ENCODE measurements at regions not wholly inside any gene's neighbourhood (a gene's known extent, or its start where the extent isn't known, plus 50 kb on each side); places are given as distances from the start of the nearest gene placed in this dataset.
A peak's percentile ranks its signal among the peaks of the same experiment; 100 is the strongest.

DNA sequence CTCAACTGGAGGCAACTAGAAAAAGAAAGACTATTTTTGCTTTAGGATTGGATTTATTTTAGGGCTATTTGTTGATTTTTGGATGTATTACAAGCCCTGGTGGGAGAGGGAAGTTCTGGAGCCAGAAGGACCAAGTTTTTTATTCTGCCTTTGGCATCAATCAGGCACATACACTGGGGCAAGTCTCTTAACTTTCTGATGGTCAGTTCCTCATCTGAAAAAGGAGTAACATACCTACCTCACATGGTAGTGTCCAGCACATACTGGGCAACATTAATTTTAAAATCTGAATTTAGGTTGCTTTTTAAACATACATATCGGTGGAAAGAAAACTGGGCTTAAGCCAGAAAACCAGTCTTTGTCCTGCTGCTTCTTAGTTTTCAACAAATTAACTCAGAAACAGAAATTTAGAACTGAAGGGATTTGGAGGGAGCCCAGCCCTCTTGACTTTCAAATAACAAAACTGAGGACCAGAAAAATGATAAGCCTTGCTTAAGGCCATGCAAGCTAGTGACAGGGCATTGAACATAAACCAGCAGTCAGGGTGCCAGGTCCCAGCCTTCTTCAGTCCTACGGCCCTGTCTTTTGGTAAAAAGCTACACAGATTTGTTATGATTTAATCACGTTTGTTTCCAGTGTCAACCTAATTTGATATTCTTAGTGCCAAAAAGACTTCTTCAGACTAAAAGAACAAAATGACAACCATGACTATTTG is 90.2 kb upstream of the SLC38A2 start:
- no peak for DNase-seq

DNA sequence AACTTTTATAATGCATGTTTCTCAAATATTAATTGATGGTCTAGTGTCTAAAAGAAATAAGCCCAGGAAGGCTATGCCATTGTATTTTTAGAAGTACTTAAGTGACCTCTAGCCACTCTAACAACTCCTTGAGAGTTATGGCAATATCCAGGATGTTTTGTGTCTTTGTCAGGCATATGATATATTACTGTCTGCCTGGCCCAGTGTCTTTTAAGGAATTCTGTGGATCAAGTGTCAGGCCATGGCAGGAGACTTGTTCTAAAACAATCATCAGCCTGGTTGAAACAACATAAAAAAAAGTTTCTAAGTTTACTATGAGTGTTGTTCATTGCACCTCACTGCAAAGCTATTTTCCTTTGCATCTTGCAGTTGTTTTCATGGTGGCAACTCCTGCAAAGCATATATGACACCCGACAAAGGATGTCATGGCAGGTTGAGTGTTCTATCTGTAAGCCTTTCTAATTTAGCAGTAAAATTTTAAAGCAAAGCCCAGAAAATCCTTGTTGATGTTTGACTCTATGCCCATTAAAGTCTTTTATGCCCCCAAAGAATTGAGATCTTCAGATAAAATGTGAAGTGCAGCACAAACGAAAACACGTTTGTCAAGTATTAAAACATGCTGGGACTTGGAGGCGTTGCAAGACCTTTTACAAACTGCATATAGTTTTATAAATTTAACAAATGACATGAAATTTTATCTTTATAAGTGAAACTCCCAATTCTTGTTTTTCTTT is 89.5 kb upstream of the SLC38A2 start:
- peak; percentile 20 for DNase-seq

- DNase-seq, result no peak
These were observed 88.9 kb upstream of the SLC38A2 start for GRCh38 chr12:46461459-46461858.

GRCh38 chr12:46460682-46461210 is 88.2 kb upstream of the SLC38A2 start:
- no peak for DNase-seq

DNA sequence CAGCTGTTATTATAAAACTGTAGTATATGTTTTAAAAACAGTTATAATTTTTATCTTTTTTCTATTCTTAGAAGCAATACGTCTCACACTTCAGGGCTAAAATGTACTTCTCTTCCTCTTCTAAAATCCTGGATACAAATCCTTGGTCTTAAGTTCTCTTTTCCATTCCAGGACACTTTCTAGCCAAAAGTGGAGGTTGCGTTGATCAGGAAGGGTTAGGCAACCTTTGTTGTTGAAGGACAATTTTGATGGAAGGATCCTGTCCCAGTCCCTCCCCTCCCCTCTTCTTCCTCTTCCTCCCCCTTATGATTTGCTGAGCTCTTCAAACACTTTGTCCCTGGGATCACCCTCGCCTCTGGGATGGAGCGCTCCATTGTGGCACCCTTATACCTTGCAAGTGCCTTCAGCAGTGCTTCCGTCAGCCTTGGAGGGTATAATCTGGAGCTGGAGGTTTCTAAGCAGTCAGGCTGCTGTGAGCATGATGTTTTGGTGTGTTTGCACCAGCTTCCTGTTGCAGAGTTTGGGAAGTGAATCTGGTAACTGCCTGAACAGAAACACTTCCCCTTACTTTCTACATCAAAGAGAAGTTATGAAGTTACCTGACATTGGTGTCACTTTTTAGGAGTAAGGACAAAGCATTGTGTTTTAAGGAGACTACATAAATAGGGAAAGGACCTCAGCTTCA is 87.4 kb upstream of the SLC38A2 start:
- no peak for DNase-seq

GRCh38 chr12:46459111-46459510 is 86.5 kb upstream of the SLC38A2 start:
- no peak for DNase-seq

DNA sequence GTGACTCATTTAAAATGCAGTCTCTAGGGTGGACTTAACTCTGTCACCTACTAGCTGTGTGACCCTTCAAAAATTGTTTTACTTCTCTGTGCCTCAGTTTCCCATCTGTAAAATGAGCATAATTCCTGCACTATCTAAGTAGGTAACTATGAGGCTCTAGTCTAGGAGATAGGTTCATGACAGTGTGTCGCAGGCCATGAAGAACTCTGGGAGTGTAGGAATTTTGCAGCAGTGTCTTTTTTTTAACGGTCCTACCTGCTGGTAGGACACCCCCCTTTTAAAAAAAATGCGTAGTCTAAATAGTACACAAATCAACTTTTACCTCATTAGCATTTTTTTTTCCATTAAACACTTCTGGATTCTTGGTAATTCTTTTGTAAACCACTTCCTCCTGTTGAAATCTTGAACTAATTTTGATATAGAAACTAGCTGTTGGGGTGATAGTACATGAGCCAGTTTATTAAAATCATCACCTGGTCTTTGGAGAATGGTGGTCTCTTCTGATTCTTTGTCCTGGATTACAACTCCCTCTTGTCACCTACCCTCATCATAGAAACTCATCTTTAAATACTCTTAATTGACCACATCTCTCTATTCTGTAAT is 86.0 kb upstream of the SLC38A2 start:
- no peak for DNase-seq

GRCh38 chr12:46457958-46458357 is 85.4 kb upstream of the SLC38A2 start:
- DNase-seq, result no peak

DNA sequence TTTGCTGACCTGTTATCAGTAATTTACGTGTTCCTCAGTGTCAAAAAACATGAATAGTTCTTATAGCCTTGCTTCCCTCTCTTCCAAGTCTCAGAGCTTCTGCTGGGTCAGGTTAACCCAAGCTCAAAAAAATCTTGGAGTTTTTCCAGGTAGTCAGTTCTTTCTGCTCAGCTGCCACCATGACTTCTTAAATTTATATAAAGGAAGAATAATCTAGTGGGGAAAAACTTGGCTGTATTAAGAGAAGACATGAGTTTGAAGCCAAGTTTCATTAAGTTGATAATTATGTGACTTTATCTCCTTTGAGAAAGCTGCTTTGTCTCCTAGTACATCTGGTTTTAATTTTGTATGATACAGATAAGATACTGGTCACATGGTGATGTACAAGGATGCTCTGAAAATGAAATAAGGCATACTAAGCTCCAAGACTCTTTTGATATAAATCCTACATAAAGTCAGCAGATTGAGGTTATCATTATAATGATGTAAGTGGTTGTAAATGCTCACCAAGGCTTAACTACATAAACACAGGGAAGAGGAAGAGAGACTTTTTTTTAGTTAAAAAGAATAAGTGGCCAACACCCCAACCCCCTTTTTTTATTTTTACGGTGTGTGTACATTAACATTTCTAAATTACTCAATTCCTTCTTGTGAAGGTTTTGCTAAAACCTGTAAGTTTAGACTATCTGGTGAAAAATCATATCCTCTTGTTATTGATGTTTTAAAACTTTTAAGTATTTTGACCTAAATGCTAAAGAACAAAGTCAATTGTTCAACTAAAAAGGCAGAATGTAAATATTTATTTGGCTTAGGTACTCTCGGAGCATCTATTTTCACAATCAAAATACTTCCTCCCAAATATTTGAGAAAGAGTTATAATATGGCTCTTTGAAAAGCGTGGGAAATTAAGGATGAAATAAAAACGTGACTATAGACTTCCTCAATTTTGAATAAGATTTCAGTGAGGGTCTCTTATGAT is 84.1 kb upstream of the SLC38A2 start:
- DNase-seq, result peak; percentile 16

- DNase-seq, result no peak
These were observed 83.2 kb upstream of the SLC38A2 start for GRCh38 chr12:46455648-46456352.

DNA sequence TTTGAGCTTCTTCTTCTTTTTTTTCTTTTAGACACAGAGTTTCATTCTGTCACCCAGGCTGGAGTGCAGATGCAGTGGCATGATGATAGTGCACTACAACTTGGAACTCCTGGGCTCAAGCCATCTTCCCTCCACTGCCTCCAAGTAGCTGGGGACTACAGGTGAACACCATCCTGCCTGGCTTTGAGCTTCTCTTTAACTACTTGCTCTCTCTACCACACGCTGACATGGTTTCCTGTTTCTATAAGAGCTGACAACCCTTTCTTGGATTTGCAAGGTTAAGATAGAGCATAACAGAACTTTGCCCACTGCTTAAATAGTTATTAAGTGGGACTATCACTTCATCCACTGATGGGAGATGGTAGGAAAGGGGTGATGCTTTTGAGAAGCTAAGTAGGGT is 82.4 kb upstream of the SLC38A2 start:
- DNase-seq, result no peak

DNA sequence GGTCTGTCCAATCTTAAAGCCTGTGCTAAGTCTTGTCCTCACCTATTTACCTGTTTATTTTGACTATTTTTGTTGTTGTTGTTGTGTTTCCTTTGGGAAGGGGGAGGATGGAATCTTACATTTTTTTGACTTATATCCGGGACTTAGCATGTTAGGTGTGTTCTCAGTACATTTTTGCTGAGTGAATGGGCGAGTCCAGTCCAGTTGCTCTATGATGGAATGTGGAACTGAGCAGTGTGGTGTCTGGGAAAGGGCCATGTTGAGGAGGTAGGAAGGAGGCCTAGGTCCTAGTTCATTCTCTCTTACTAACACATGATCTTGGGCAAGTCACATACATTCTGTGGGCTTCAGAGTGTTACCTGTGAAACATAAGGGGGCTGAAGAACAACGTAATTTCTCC is 80.9 kb upstream of the SLC38A2 start:
- no peak for DNase-seq

DNA sequence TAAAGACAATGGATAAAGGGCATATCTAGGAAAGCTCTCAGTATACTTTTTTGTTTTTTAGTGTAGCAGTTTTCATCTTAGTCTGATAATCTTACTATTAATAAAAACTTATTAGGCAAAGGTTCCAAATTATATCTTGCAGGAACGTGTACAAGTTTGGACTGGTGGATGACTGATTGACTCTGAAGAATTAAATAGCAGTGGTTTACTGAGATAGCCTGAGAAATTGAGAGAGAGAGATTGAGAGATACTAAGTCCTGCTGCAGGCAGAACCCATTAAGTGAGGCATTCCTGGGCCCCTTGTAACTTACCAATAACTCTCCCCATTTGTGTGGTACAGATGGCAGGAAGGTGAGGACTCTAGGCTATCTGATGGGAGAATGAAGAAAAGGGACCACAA is 80.2 kb upstream of the SLC38A2 start:
- DNase-seq, result no peak

DNA sequence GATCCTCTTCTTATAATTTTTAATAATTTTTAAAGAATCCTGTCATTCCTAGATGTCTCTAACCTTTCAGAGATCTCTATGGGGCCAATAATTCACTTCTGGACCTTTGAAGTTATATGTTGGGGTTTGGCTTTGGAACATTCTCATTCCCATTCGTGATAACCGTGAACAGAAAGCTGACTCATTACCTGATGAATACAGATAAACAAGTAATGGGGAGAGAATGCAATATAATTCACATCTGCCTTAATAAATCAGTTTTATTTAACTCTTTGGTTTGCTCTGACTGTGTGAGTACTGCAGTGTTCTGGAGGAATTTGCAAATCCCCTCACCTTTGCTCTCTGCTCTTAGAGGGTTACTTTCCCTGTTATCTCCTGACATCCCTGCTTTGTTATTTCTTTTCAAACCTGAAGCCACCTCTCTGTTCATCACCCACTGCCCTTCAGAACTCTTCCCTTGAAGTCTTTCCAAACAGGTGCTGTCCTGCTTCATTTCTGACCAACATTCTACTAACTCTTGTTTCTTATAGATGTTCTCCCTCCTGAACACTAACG is 79.6 kb upstream of the SLC38A2 start:
- DNase-seq, result no peak

DNA sequence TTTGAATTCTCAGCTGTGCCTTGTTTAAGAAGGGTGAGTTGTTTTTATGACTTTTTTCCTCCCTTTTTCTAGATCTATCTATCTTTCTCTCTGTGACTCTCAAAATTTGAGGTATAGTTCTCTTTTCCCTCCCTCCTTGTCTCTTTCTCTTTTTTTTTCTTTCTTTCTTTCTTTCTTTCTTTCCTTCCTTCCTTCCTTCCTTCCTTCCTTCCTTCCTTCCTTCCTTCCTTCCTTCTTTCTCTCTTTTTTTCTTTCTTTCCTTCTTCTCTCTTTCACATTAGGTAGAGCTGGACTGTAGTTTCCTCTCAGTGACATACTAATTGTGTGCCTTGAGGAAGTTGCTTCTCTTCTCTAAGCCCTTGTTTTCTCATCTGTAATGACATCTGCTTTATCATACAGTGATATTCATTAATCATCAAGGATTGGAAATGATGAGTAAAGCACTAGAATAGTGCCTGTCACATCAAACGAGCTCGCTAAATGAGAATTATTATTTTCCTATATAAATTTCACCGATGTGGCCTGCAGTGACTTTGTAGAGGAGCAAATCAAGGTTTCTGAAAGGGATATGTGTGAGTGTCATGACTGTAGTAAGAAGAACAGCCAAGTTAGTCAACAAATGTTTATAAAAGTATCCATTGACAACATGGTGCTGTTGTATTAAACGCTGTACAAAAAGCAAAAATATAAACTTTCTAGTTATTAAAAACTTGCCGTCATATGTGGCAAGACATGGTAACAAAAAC is 78.9 kb upstream of the SLC38A2 start:
- DNase-seq, result no peak

GRCh38 chr12:46450279-46450748 is 77.7 kb upstream of the SLC38A2 start:
- DNase-seq, result no peak

- no peak for DNase-seq
These were observed 77.3 kb upstream of the SLC38A2 start for GRCh38 chr12:46449856-46450255.

GRCh38 chr12:46449316-46449715 is 76.7 kb upstream of the SLC38A2 start:
- DNase-seq, result no peak

DNA sequence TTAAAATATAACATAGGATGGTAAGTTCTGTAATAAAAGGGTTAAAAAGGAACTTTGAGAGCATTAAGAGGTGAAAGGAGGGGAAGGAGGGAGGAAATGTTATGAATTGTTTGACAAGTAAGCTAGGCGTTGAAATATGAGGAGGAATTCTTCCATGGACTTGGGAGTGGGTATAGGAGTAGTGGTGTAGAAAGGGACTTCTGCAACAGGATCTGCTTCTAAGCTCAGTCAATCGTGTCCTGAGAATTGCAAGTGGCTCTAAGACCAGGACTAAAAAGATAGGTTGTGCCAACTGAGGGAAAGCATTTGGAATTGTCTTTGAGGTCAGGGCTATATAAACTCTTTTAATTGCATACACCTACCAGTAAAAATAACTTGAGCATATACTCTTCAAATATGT is 74.1 kb upstream of the SLC38A2 start:
- DNase-seq, result peak; percentile 10

GRCh38 chr12:46445551-46446235 is 73.1 kb upstream of the SLC38A2 start:
- no peak for DNase-seq
